ENCODE measurements at regions not wholly inside any gene's neighbourhood (a gene's known extent, or its start where the extent isn't known, plus 50 kb on each side); places are given as distances from the start of the nearest gene placed in this dataset.

GRCh38 chr2:52563151-52563550 is 1204.5 kb upstream of the CHAC2 start:
- TF ChIP-seq POLR2A (IDR thresholded peaks at IDR 0.05): no peak
- TF ChIP-seq CTCF (IDR thresholded peaks at IDR 0.05): no peak

All from right lobe of liver (tissue), 4 donors.